Stimulated activated CD4-positive, alpha-beta T cell treated with anti-CD3 and anti-CD28 coated beads, Interleukin-4, amount 100 ng/mL, for 4 hours (primary cell): ENCODE measurements at regions not wholly inside any gene's neighbourhood (a gene's known extent, or its start where the extent isn't known, plus 50 kb on each side); places are given as distances from the start of the nearest gene placed in this dataset.
A peak's percentile ranks its signal among the peaks of the same experiment; 100 is the strongest.
"Not testable (repeated sequence)": the region's sequence is repeated elsewhere in the genome, so short reads cannot be mapped to it uniquely, and the experiment has no call there.

Source experiments
- DNase-seq, 2 experiments: peaks; one replicate each; pipeline ENCODE4 v3.0.0-alpha.2; 2020

DNA sequence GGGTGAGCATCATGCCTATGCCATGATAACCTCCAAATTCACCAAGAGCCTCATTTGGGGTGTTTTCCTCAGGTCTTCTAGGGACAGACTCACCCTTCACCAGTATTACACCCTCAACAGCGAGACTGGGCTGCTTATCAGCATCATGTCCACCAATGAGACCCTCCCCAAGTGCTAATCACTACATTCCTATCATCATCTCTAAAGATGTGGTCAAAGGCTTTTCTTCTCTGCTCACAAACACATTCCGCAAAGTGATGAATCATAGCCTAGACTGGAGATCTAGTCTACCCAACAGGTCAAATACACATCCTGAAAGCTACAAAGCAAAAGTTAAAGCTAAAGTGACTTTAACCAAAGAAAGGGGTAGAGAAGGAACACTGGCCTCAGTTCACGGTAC is 75.3 kb upstream of the C7orf33 start:
- DNase-seq = no peak

DNA sequence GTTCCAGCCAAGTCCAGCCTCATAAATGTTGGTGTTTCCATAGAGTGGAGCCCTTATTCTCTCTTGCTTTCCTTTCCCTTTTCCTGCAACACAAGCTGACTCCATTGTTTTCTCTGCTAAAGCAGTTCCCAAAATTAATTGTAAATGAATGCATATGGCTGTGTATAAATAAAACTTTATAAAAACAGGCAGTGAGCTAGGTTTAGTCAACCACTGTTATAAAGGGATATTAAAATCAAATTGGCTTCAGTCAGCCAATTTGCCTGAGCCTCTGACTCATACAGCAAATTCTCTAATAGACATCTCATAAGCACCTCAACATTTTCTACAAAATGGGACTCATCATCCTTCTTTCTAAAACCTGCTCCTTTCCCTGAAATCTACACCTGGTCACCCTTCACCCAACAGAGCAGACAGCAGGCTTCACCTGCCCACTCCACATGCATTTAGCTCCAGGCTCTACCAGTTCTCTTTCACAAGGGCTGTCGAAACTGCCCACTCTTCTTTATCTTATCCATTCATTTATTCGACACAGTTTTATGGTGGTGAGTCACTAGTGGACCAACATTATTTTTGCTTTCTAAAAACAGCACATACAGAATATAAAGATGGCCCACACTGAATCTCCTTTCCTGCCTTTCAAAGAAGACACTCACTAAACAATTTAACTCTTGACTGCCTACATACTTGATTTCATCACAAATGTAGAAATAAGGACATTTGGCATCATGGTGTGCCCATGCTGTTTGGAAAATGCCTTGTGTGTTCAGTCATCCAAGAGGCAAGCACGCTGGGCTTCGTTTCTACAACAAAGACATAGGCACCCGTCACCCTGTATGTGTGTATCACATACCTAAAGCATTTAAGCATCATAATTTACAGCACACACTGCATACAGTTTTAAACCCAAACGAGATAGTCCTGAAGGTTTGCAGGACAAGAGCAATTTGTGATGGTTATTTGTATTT is 74.6 kb upstream of the C7orf33 start:
- DNase-seq = no peak

DNA sequence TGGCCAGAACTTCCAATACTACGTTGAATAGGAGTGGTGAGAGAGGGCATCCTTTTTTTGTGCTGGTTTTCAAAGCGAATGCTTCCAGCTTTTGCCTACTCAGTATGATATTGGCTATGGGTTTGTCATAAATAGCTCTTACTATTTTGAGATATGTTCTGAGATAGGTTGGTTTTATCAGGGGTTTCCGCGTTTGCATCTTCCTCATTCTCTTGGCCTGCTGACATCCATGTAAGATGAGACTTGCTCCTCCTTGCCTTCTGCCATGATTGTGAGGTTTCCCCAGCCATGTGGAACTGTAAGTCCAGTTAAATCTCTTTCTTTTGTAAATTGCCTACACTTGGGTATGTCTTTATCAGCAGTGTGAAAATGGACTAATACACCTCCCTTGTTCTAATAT is 71.2 kb upstream of the C7orf33 start:
- not testable (repeated sequence) for DNase-seq

DNA sequence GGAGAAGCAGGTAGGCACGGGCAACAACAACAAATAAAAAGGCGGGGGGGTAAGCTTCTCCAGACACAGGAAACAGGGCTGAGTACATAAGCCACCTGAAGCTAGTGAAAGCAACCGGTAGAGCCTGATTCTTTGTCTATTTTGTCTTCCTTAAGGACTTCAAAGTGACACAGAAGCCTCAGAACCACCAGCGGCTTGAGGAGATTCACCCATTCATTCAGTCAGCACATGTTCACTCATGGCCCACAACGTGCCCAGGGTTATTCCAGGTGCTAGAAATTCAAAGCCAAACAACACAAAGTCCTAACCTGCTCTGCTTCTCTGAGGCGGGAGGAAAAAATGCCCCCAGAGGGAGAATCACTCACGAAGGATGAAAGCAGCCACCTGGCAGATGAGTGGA is 69.3 kb upstream of the C7orf33 start:
- no peak for DNase-seq

DNA sequence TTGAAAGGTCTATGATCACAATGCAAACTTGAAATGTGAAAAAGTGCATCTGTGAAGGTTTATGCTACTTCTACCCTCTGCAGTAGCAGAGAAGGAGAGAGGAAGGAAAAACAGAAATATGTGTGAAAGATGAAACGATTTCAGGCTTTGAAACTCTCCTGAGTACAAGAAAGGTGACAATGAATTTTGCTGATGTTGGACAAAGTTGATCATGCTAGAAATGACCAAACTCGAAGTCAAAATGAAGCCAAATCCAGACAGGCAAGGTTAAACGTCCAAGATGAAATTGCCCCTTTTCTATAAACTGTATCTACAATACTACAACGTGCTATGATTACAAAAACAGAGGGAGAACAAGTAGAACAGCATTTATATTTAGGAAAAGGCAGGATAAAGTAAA is 67.0 kb upstream of the C7orf33 start:
- no peak for DNase-seq

DNA sequence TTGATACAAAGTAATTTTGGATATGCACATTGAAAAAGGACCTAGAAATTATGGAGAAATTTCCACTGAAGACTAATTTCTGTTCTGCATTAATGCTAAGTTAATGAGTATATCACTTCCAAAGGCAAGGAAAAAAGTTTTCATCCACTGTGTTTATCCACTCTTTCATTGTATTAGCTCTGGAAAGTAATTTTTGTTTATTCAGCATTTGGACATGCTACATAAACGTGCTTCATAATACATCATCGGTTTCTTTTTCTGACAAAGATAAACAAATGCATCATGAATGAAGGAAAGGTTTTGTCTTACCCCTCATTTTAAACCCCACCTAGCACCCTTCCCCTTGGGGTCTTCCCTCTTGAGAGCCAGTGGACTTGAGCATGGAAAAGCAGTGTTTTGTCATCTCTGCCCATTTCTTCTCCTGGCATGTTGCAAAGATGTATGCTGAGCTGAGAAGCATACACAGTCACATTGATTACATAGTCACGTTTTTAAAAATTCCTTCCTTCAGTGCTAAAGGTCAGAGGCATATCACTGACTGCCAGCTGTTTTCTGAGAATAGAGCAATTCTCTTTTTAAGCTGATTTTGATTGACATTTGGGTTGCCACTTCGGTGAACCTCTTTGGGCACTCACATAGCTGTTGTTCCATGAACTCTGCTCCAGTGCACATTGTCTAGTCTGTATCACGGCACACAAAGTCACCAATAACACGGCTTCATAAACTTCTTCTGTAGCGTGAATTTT is 65.9 kb upstream of the C7orf33 start:
- no peak for DNase-seq

DNA sequence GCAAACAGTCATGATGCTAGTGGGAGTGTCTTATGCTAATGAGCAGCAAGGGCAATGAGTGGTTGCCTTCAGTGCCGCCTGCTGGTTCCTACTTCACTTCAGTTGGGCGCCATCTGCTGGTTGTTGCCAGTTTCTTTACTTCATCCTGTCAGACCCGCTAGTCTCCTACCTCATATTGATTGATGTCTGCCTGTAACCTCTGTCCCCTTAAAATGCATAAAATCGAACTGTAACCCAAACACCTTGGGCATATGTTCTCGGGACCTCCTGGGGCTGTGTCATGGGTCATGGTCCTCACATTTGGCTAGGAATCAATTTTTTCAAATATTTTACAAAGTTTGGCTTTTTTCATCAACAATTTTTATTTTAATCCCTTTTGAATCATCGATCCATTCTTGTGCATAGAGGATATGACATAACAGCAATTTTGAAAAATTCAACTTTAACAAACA is 62.8 kb upstream of the C7orf33 start:
- peak; percentile 80 for DNase-seq

DNA sequence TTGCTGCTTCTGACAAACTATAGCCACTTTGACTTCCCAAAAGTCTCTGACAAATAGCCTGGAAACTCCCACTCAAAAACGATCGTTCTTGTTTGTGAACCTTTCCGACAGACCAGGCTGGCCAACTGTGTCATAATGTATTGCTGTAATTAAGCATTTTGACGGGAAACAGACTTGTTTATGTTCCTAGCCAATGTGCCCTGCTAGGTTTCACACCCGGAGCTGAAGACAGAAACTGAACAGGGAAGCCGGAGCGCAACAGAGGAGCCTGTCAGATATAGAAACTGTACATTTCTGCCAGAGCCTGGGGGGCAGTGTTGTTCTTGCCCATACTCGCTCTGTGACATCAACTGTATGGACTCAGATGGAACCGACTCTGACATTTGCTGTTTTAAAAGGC is 55.3 kb upstream of the C7orf33 start:
- peak; percentile 8 to 9 for DNase-seq

DNA sequence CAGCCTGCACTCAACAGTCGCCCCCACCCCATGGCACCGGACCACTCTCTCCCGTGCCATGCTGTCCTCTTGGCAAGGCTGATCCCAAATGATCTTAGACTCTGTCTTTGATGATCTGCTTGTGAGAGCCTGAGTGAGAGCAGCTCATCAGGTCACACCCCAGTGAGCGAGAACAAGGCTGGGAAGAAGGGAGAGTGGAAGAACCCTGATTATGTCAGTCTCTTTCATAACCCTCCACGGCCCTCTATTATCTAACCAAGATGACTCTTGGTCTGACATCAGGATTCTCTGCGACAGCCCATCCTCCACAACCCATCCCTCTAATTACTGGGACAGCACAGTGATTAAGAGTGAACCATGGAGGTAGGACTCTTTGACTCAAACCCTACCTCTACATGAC is 53.1 kb upstream of the C7orf33 start:
- no peak for DNase-seq

DNA sequence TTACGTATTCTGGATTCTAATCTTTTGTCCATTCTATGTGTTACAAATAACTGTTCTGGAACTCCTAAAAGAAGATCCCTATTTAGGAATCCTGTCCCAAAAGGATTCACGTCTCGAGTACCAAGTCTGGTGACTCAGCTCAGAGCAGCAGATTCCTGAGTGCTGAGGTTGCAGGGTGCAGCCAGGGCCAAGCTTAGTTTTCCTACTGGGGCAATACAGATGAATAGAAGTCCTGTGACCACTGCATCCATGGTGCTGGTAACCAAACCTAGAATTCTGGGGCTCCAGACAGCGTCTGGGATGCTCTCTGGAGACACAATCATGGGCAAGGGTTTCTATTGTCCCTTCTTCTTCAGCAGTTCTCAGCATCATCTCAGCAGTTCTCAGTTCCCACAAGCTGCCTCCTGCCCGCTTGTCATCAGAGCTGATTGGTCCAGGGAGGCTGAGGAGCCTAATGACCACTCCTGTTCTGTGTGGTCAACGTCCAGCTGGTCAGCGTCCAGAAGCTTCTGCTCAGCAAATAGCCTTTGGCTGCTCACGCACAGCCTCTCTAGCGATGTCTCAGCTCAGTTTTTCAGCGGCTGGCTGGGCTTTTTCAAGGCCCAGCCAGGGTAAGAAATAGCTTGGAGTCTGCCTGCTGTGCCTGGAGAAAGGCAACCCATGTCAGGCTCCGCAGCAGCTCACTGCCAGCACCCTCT is 50.4 kb upstream of the C7orf33 start:
- no peak for DNase-seq
